ENCODE measurements at regions not wholly inside any gene's neighbourhood (a gene's known extent, or its start where the extent isn't known, plus 50 kb on each side); places are given as distances from the start of the nearest gene placed in this dataset.

- TF ChIP-seq POLR2A (IDR thresholded peaks at IDR 0.05; ENCODE audit: low read depth, low read length) (no peak), JUN (IDR thresholded peaks at IDR 0.05; ENCODE audit: borderline replicate concordance, insufficient read depth, insufficient read length, low read depth) (no peak), GATA2 (IDR thresholded peaks at IDR 0.05; ENCODE audit: insufficient read depth, insufficient read length, low read depth, low read length) (no peak), FOS (IDR thresholded peaks at IDR 0.05; ENCODE audit: borderline replicate concordance, insufficient read depth, low read length) (no peak), EZH2 (IDR thresholded peaks at IDR 0.05; ENCODE audit: borderline replicate concordance, low read depth, low read length, severe bottlenecking) (no peak), MYC (IDR thresholded peaks at IDR 0.05; ENCODE audit: low read depth, low read length) (no peak), MAX (IDR thresholded peaks at IDR 0.05; ENCODE audit: insufficient read depth, insufficient read length) (no peak), POLR2AphosphoS5 (IDR thresholded peaks at IDR 0.05; ENCODE audit: insufficient read depth, low read depth, low read length) (no peak)
- TF ChIP-seq, protein P1, sequence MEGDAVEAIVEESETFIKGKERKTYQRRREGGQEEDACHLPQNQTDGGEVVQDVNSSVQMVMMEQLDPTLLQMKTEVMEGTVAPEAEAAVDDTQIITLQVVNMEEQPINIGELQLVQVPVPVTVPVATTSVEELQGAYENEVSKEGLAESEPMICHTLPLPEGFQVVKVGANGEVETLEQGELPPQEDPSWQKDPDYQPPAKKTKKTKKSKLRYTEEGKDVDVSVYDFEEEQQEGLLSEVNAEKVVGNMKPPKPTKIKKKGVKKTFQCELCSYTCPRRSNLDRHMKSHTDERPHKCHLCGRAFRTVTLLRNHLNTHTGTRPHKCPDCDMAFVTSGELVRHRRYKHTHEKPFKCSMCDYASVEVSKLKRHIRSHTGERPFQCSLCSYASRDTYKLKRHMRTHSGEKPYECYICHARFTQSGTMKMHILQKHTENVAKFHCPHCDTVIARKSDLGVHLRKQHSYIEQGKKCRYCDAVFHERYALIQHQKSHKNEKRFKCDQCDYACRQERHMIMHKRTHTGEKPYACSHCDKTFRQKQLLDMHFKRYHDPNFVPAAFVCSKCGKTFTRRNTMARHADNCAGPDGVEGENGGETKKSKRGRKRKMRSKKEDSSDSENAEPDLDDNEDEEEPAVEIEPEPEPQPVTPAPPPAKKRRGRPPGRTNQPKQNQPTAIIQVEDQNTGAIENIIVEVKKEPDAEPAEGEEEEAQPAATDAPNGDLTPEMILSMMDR (IDR thresholded peaks at IDR 0.05; ENCODE audit: extremely low read depth in 1 of 2, insufficient read depth in 1 of 2, low read depth in 1 of 2, low read length in 2 of 2) = no peak
- BruUV-seq (replicated peaks) = no TSS peak
- Histone ChIP-seq H3K4me3 (replicated peaks in 1 of 3; ENCODE audit: insufficient read depth in 1 of 3, low read depth in 1 of 3, low read length in 3 of 3) (no peak overlapping the region), H3K9me1 (replicated peaks; ENCODE audit: control insufficient read depth, extremely low read depth, insufficient read depth, low read length) (no peaks in the 10 kb centered on the region), H3K36me3 (ENCODE audit: control insufficient read depth in 2 of 2, extremely low read depth in 1 of 2, insufficient read depth in 2 of 2, low read length in 2 of 2) (no peaks in the 10 kb centered on the region), H3K9me3 (replicated peaks; ENCODE audit: control insufficient read depth, insufficient read depth, low read length) (no peaks in the 10 kb centered on the region), H3K27ac (ENCODE audit: insufficient read depth, low read depth, low read length) (no peak overlapping the region), H2AFZ (ENCODE audit: low read depth, low read length) (no peak overlapping the region), H3K9ac (replicated peaks; ENCODE audit: extremely low read depth, insufficient read depth, low read length) (no peak overlapping the region), H4K20me1 (replicated peaks; ENCODE audit: control insufficient read depth, extremely low read depth, insufficient read depth, low read length) (no peaks in the 10 kb centered on the region), H3K79me2 (ENCODE audit: control insufficient read depth, insufficient read depth, low read length) (no peaks in the 10 kb centered on the region), H3K27me3 (ENCODE audit: control insufficient read depth in 2 of 2, insufficient read depth in 2 of 2, low read length in 2 of 2) (no peaks in the 10 kb centered on the region), H3K4me2 (ENCODE audit: insufficient read depth, low read length) (no peak overlapping the region), H3K4me1 (ENCODE audit: control insufficient read depth, extremely low read depth, insufficient read depth, low read length) (no peaks in the 10 kb centered on the region)
- ChIA-PET POLR2A (no interaction called here), CTCF (interaction anchor here (0.8 to 1.2 kb wide), 2 partner anchors 21 to 738 kb away, joined by 3 read pairs; no protein-coding TSS in a partner anchor)
- FAIRE-seq (no peak), DNase-seq (ENCODE audit: low read depth, low spot score) (no peak)
- intact Hi-C loops (cut with micrococcal nuclease) = no loop called here
- dilution Hi-C loops (cut with MboI; ENCODE audit: extremely low pct_ligation_motif_present, low sequenced_read_pairs) = no loop called here
Measured at GRCh38 chr9:107827884-107828283, 338.3 kb upstream of the KLF4 start.

Measured in endothelial cell of umbilical vein (primary cell).